Trophoblast cell (in vitro differentiated cells and primary cell): ENCODE measurements at regions not wholly inside any gene's neighbourhood (a gene's known extent, or its start where the extent isn't known, plus 50 kb on each side); places are given as distances from the start of the nearest gene placed in this dataset.

Experiments
- DNase-seq, 2 donors: peaks; one replicate each; pipeline ENCODE4 v3.0.0-alpha.2; 2016
- H2AFZ ChIP-seq: 2 replicates; pipeline ENCODE4 v1.6.1; 2013; ENCODE audit warnings: low read length, moderate library complexity, mild to moderate bottlenecking; ENCODE audit not compliant: insufficient read depth, poor library complexity
- H2AK5ac ChIP-seq: 2 replicates; pipeline ENCODE4 v1.6.1; 2013; ENCODE audit warnings: mild to moderate bottlenecking, low read length
- H2BK120ac ChIP-seq: 2 replicates; pipeline ENCODE4 v1.6.1; 2013; ENCODE audit warnings: low read length, mild to moderate bottlenecking, moderate library complexity; ENCODE audit not compliant: insufficient read depth, poor library complexity
- H2BK12ac ChIP-seq: 2 replicates; pipeline ENCODE4 v1.6.1; 2013; ENCODE audit warnings: mild to moderate bottlenecking, low read length, moderate library complexity
- H2BK5ac ChIP-seq: 2 replicates; pipeline ENCODE4 v1.6.1; 2013; ENCODE audit warnings: low read length, low read depth, moderate library complexity, mild to moderate bottlenecking; ENCODE audit not compliant: poor library complexity
- H3K14ac ChIP-seq: 2 replicates; pipeline ENCODE4 v1.6.1; 2013; ENCODE audit warnings: mild to moderate bottlenecking, low read length
- H3K18ac ChIP-seq: 2 replicates; pipeline ENCODE4 v1.6.1; 2013; ENCODE audit warnings: mild to moderate bottlenecking, low read length
- H3K23ac ChIP-seq: 2 replicates; pipeline ENCODE4 v1.6.1; 2013; ENCODE audit warnings: low read length
- H3K27ac ChIP-seq: 2 replicates; pipeline ENCODE4 v1.5.1; 2013; ENCODE audit warnings: low read depth, mild to moderate bottlenecking, inconsistent platforms, low read length, moderate library complexity
- H3K27me3 ChIP-seq: 2 replicates; pipeline ENCODE4 v1.6.1; 2013; ENCODE audit warnings: inconsistent platforms, mild to moderate bottlenecking, low read length, moderate library complexity; ENCODE audit not compliant: insufficient read depth
- H3K36me3 ChIP-seq, 2 experiments: 1 replicate in 1 of 2; 2 replicates in 1 of 2; pipeline ENCODE4 v1.6.1; 2013; ENCODE audit warnings: low read length in 2 of 2, mild to moderate bottlenecking in 2 of 2, moderate library complexity in 1 of 2; ENCODE audit not compliant: insufficient read depth in 2 of 2, control insufficient read depth in 1 of 2
- H3K4ac ChIP-seq: 2 replicates; pipeline ENCODE4 v1.6.1; 2013; ENCODE audit warnings: low read depth, mild to moderate bottlenecking, low read length, moderate library complexity
- H3K4me1 ChIP-seq, 2 experiments: 1 replicate in 1 of 2; 2 replicates in 1 of 2; pipeline ENCODE4 v1.6.1; 2013; ENCODE audit warnings: low read length in 2 of 2, mild to moderate bottlenecking in 2 of 2, moderate library complexity in 1 of 2; ENCODE audit not compliant: insufficient read depth in 2 of 2, control insufficient read depth in 1 of 2
- H3K4me2 ChIP-seq: 2 replicates; pipeline ENCODE4 v1.6.1; 2013; ENCODE audit warnings: inconsistent platforms, mild to moderate bottlenecking, low read length, moderate library complexity
- H3K4me3 ChIP-seq: 2 replicates; pipeline ENCODE4 v1.5.1; 2013; ENCODE audit warnings: mild to moderate bottlenecking, low read depth, low read length, inconsistent platforms
- H3K79me1 ChIP-seq: one replicate; pipeline ENCODE4 v1.6.1; 2013; ENCODE audit warnings: low read length
- H3K79me2 ChIP-seq: 2 replicates; pipeline ENCODE4 v1.6.1; 2013; ENCODE audit warnings: low read length, mild to moderate bottlenecking; ENCODE audit not compliant: control insufficient read depth, insufficient read depth, poor library complexity
- H3K9ac ChIP-seq: 2 replicates; pipeline ENCODE4 v1.6.1; 2013; ENCODE audit warnings: mild to moderate bottlenecking, low read length
- H3K9me3 ChIP-seq: 2 replicates; pipeline ENCODE4 v1.6.1; 2013; ENCODE audit warnings: low read depth, mild to moderate bottlenecking, control low read depth, inconsistent platforms, low read length; ENCODE audit not compliant: insufficient read depth
- H4K12ac ChIP-seq: 2 replicates; pipeline ENCODE4 v1.6.1; 2013; ENCODE audit warnings: low read depth, mild to moderate bottlenecking, low read length, moderate library complexity
- H4K8ac ChIP-seq: 2 replicates; pipeline ENCODE4 v1.6.1; 2013; ENCODE audit warnings: low read depth, mild to moderate bottlenecking, low read length, moderate library complexity
- H4K91ac ChIP-seq: one replicate; pipeline ENCODE4 v1.6.1; 2013; ENCODE audit warnings: low read depth, mild to moderate bottlenecking, low read length, moderate library complexity
- WGBS: extraction: QIAGEN DNeasy Blood & Tissue Kit; methylation state at CpG from one replicate; pipeline ENCODE4 v1.1.7; 2013; ENCODE audit warnings: missing lambda C conversion rate; ENCODE audit not compliant: insufficient read length, insufficient coverage; ENCODE audit errors: extremely low coverage; 5-methylcytosine and 5-hydroxymethylcytosine counted together

DNA sequence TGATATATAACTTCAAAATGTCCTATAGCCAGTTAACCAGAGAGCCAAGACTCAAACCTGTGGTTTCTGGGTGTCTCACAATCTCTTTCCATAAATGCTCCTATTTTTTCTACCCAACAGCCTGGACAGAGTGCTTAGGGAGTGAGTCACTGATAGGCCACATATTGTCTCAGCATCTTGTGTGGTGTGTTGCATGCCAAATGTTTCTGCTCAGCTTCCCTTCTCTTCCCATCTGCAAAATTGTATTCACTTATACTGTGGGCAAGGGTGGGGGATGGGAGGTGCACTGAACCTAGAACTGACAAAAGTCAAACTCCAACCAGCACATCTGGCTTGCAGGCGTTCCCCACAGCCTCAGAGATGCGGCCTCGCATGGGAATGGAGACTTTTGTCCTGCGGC is 123.3 kb downstream of the KCNA5 start:
- no peak overlapping the region for H4K91ac ChIP-seq
- peaks cover 0 to 2% of the 10 kb centered on the region in 2 experiments for H3K36me3 ChIP-seq
- no CpG with 5 or more reads among the region's 4 CpGs for WGBS
- no peaks in the 10 kb centered on the region for H3K79me2 ChIP-seq
- H2AFZ ChIP-seq: no peak overlapping the region
- no peak overlapping the region for H3K14ac ChIP-seq
- H2BK5ac ChIP-seq: no peak overlapping the region
- H2BK12ac ChIP-seq: no peak overlapping the region
- H3K4me1 ChIP-seq: peaks cover 4 to 6% of the 10 kb centered on the region in 2 experiments
- H2BK120ac ChIP-seq: no peak overlapping the region
- no peaks in the 10 kb centered on the region for H3K9me3 ChIP-seq
- no peak overlapping the region for H2AK5ac ChIP-seq
- H3K9ac ChIP-seq: no peak overlapping the region
- H3K27me3 ChIP-seq: no peaks in the 10 kb centered on the region
- H3K79me1 ChIP-seq: no peaks in the 10 kb centered on the region
- H3K27ac ChIP-seq: no peak overlapping the region
- no peak overlapping the region for H4K12ac ChIP-seq
- no peak overlapping the region for H3K23ac ChIP-seq
- H3K18ac ChIP-seq: no peak overlapping the region
- H3K4ac ChIP-seq: no peak overlapping the region
- DNase-seq: peak in 1 of 2 donors; percentile 6
- no peak overlapping the region for H3K4me2 ChIP-seq
- H4K8ac ChIP-seq: no peak overlapping the region
- no peak overlapping the region for H3K4me3 ChIP-seq

DNA sequence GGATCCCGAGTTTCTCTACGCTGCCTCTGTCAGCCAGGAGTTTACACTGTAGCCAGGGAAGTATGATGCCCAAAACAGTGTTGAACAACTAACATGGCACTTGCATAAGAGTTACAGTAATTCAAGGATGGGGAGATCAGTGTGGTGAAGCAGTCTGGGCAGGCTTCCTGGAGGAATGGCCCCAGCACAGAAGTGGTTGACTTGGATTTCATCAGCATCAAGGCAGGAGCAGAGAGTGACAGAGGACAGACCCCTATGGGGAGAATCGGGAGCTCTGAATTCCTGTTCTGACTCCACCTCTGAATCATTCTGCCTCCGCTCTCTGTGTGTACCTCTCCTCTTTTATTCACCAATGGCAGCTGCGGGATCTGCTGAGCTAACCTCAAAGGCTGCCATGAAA is 124.5 kb downstream of the KCNA5 start:
- H3K4me3 ChIP-seq: no peak overlapping the region
- H4K8ac ChIP-seq: no peak overlapping the region
- H3K4me1 ChIP-seq: peaks cover 4 to 6% of the 10 kb centered on the region in 2 experiments
- no peak overlapping the region for H2AK5ac ChIP-seq
- H3K27me3 ChIP-seq: no peaks in the 10 kb centered on the region
- H3K79me1 ChIP-seq: no peaks in the 10 kb centered on the region
- no peak overlapping the region for H3K4ac ChIP-seq
- no peak overlapping the region for H3K14ac ChIP-seq
- H3K23ac ChIP-seq: no peak overlapping the region
- no peak overlapping the region for H3K18ac ChIP-seq
- no peaks in the 10 kb centered on the region for H3K79me2 ChIP-seq
- WGBS: no CpG with 5 or more reads among the region's 5 CpGs
- H2AFZ ChIP-seq: no peak overlapping the region
- no peak overlapping the region for H2BK120ac ChIP-seq
- no peak overlapping the region for H2BK12ac ChIP-seq
- no peaks in the 10 kb centered on the region for H3K9me3 ChIP-seq
- no peak overlapping the region for H4K12ac ChIP-seq
- H3K27ac ChIP-seq: no peak overlapping the region
- no peak overlapping the region for H3K4me2 ChIP-seq
- DNase-seq: no peak
- no peak overlapping the region for H2BK5ac ChIP-seq
- H4K91ac ChIP-seq: no peak overlapping the region
- no peak overlapping the region for H3K9ac ChIP-seq
- peaks cover 0 to 2% of the 10 kb centered on the region in 2 experiments for H3K36me3 ChIP-seq

DNA sequence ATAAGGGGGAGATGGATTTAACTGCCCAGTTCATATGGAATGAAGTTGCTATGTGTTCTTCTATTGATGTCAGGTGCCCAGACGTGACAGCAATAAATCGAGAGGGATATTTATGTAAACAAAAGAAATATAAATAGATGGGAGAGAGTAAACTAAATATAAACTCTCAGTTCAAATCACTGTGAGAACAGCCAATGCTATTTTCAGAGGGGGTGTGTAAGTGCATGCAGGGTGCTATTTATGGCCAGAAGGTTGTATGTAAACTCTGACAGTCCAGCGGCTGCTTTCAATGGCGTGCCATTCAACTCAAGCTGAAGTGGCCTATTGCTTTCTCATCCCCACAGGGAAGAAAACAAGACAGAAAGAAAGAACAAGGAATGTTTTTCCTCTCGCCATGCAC is 127.2 kb downstream of the KCNA5 start:
- H3K4me1 ChIP-seq: peaks cover 4 to 6% of the 10 kb centered on the region in 2 experiments
- H3K18ac ChIP-seq: no peak overlapping the region
- H3K9me3 ChIP-seq: no peaks in the 10 kb centered on the region
- no CpG with 5 or more reads among the region's 5 CpGs for WGBS
- no peak overlapping the region for H2AK5ac ChIP-seq
- no peak overlapping the region for H3K4me2 ChIP-seq
- no peak overlapping the region for H2BK5ac ChIP-seq
- no peak overlapping the region for H4K8ac ChIP-seq
- no peaks in the 10 kb centered on the region for H3K27me3 ChIP-seq
- DNase-seq: no peak
- no peak overlapping the region for H2BK12ac ChIP-seq
- H3K14ac ChIP-seq: no peak overlapping the region
- no peaks in the 10 kb centered on the region for H3K36me3 ChIP-seq
- no peak overlapping the region for H2AFZ ChIP-seq
- no peak overlapping the region for H4K12ac ChIP-seq
- no peak overlapping the region for H4K91ac ChIP-seq
- H3K27ac ChIP-seq: no peak overlapping the region
- no peak overlapping the region for H3K9ac ChIP-seq
- H3K79me2 ChIP-seq: no peaks in the 10 kb centered on the region
- H3K4me3 ChIP-seq: no peak overlapping the region
- H2BK120ac ChIP-seq: no peak overlapping the region
- no peak overlapping the region for H3K23ac ChIP-seq
- no peak overlapping the region for H3K4ac ChIP-seq
- H3K79me1 ChIP-seq: no peaks in the 10 kb centered on the region

DNA sequence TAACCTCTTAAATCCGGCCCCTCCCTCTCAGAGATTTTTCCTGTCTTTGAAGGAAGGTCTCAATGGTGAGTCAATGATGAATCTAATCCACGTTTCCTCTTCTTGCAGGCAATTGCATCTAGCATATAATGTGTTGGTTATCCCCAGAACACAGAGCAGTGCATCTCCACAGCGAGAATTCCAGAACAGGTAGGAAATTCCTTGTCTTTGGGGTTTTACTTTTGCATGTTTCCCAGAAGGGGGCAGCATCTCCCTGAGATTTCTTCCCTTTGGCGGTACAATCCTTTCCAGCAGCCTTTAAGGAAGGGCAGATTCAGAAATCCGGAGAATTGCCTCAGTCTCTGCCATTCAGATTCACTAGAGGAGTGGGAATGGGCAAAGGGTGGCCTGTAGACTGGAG is 128.0 kb downstream of the KCNA5 start:
- Histone ChIP-seq H3K14ac (no peak overlapping the region), H4K12ac (no peak overlapping the region), H2BK120ac (no peak overlapping the region), H3K79me1 (no peaks in the 10 kb centered on the region), H3K9ac (no peak overlapping the region), H3K4me2 (no peak overlapping the region), H2AK5ac (no peak overlapping the region), H3K9me3 (no peaks in the 10 kb centered on the region), H2BK12ac (no peak overlapping the region), H3K23ac (no peak overlapping the region), H3K18ac (no peak overlapping the region), H2AFZ (no peak overlapping the region), H3K4ac (no peak overlapping the region), H3K79me2 (no peaks in the 10 kb centered on the region), H3K36me3 (no peaks in the 10 kb centered on the region), H2BK5ac (no peak overlapping the region), H3K4me1 (peaks cover 4 to 6% of the 10 kb centered on the region in 2 experiments), H4K91ac (no peak overlapping the region), H4K8ac (no peak overlapping the region), H3K4me3 (no peak overlapping the region), H3K27ac (no peak overlapping the region), H3K27me3 (no peaks in the 10 kb centered on the region)
- DNase-seq: peak; percentile 15 to 53
- WGBS: no CpG with 5 or more reads among the region's 5 CpGs
